Glutamatergic neuron (in vitro differentiated cells): ENCODE measurements at regions not wholly inside any gene's neighbourhood (a gene's known extent, or its start where the extent isn't known, plus 50 kb on each side); places are given as distances from the start of the nearest gene placed in this dataset.

Experiments used
- DNase-seq: peaks from one replicate; pipeline ENCODE4 v3.0.0; 2022
- H3K27ac Mint-ChIP-seq: one replicate; pipeline ENCODE4 v1.8.0; 2020; ENCODE audit warnings: mild to moderate bottlenecking, mixed read lengths, inconsistent platforms; ENCODE audit not compliant: unreplicated experiment
- H3K27me3 Mint-ChIP-seq: one replicate; pipeline ENCODE4 v1.8.0; 2020; ENCODE audit warnings: mild to moderate bottlenecking, moderate library complexity, mixed read lengths, inconsistent platforms; ENCODE audit not compliant: unreplicated experiment
- H3K36me3 Mint-ChIP-seq: one replicate; pipeline ENCODE4 v1.8.0; 2020; ENCODE audit warnings: mild to moderate bottlenecking, mixed read lengths, inconsistent platforms; ENCODE audit not compliant: unreplicated experiment
- H3K4me1 Mint-ChIP-seq: one replicate; pipeline ENCODE4 v1.8.0; 2020; ENCODE audit warnings: mild to moderate bottlenecking, low read depth, mixed read lengths, inconsistent platforms; ENCODE audit not compliant: unreplicated experiment
- H3K4me3 Mint-ChIP-seq: one replicate; pipeline ENCODE4 v1.8.0; 2020; ENCODE audit warnings: mild to moderate bottlenecking, mixed read lengths, inconsistent platforms; ENCODE audit not compliant: unreplicated experiment
- H3K9me3 Mint-ChIP-seq: one replicate; pipeline ENCODE4 v1.8.0; 2020; ENCODE audit warnings: mild to moderate bottlenecking, moderate library complexity, mixed read lengths, inconsistent platforms; ENCODE audit not compliant: unreplicated experiment
- CTCF ChIP-seq: fragments of 200-600 bp; sonication (generic); IDR thresholded peaks from one replicate; pipeline ENCODE4 v1.5.0; 2021; ENCODE audit not compliant: partially characterized antibody, unreplicated experiment

GRCh38 chr5:96331210-96331609, 101.8 kb downstream of the PCSK1 start:
- DNase-seq = no peak
- H3K4me1 Mint-ChIP-seq = peaks cover 54% of the 10 kb centered on the region
- no peak for TF ChIP-seq CTCF
- no peak overlapping the region for H3K4me3 Mint-ChIP-seq
- H3K9me3 Mint-ChIP-seq = peaks cover 10% of the 10 kb centered on the region
- H3K36me3 Mint-ChIP-seq = peaks cover under 1% of the 10 kb centered on the region
- peak overlapping the region; percentile 97 for H3K27ac Mint-ChIP-seq
- peaks cover 9% of the 10 kb centered on the region for H3K27me3 Mint-ChIP-seq

GRCh38 chr5:96330530-96331140, 102.4 kb downstream of the PCSK1 start:
- H3K4me1 Mint-ChIP-seq = peaks cover 54% of the 10 kb centered on the region
- peaks cover 9% of the 10 kb centered on the region for H3K27me3 Mint-ChIP-seq
- DNase-seq = no peak
- no peak for TF ChIP-seq CTCF
- H3K9me3 Mint-ChIP-seq = peaks cover 10% of the 10 kb centered on the region
- H3K4me3 Mint-ChIP-seq = peak overlapping the region; percentile 36
- H3K36me3 Mint-ChIP-seq = peaks cover 6% of the 10 kb centered on the region
- H3K27ac Mint-ChIP-seq = peak overlapping the region; percentile 97

GRCh38 chr5:96329886-96330529, 103.0 kb downstream of the PCSK1 start:
- Mint-ChIP-seq H3K4me1 (peaks cover 54% of the 10 kb centered on the region), H3K4me3 (no peak overlapping the region), H3K36me3 (peaks cover 7% of the 10 kb centered on the region), H3K27me3 (peaks cover 9% of the 10 kb centered on the region), H3K9me3 (peaks cover 10% of the 10 kb centered on the region), H3K27ac (peak overlapping the region; percentile 97)
- DNase-seq = no peak
- TF ChIP-seq CTCF = no peak

- H3K4me3 Mint-ChIP-seq = peak overlapping the region; percentile 59
- peaks cover 7% of the 10 kb centered on the region for H3K36me3 Mint-ChIP-seq
- TF ChIP-seq CTCF = no peak
- peaks cover 10% of the 10 kb centered on the region for H3K9me3 Mint-ChIP-seq
- peak; percentile 51 for DNase-seq
- H3K27me3 Mint-ChIP-seq = peaks cover 9% of the 10 kb centered on the region
- H3K4me1 Mint-ChIP-seq = peaks cover 54% of the 10 kb centered on the region
- peak overlapping the region; percentile 97 for H3K27ac Mint-ChIP-seq
Observed at GRCh38 chr5:96329289-96329688, 103.8 kb downstream of the PCSK1 start.

- Mint-ChIP-seq H3K27me3 (peaks cover 8% of the 10 kb centered on the region), H3K4me3 (peak overlapping the region; percentile 73), H3K36me3 (peaks cover 7% of the 10 kb centered on the region), H3K4me1 (peaks cover 50% of the 10 kb centered on the region), H3K9me3 (peaks cover 10% of the 10 kb centered on the region), H3K27ac (peak overlapping the region; percentile 97)
- TF ChIP-seq CTCF = no peak
- DNase-seq = no peak
Observed at GRCh38 chr5:96327722-96328121, 105.3 kb downstream of the PCSK1 start.
